CD14-positive monocyte (primary cell): ENCODE measurements at regions not wholly inside any gene's neighbourhood (a gene's known extent, or its start where the extent isn't known, plus 50 kb on each side); places are given as distances from the start of the nearest gene placed in this dataset.

Source experiments
- DNase-seq, 3 donors: peaks; one replicate each; pipeline ENCODE4 v3.0.0-alpha.2; 2011 to 2022
- H2AFZ ChIP-seq: 2 replicates; pipeline ENCODE4 v1.6.0; 2012; ENCODE audit warnings: mild to moderate bottlenecking, low read depth, low read length, inconsistent platforms; ENCODE audit not compliant: insufficient read depth, poor library complexity, severe bottlenecking
- H3K27ac ChIP-seq, 2 donors: 1 replicate in 1 of 2; 2 replicates in 1 of 2; pipeline ENCODE4 v1.5.1; 2012 to 2013; ENCODE audit warnings: low read length in 2 of 2, control low read depth in 1 of 2, inconsistent platforms in 1 of 2, low read depth in 1 of 2, mild to moderate bottlenecking in 1 of 2
- H3K27me3 ChIP-seq, 2 donors: one replicate each; pipeline versions ENCODE4 v1.6.0 to v1.6.1; 2011 to 2013; ENCODE audit warnings: low read length in 2 of 2; ENCODE audit not compliant: control insufficient read depth in 2 of 2, insufficient read depth in 2 of 2
- H3K36me3 ChIP-seq, 2 donors: replicated peaks in 1 of 2; 1 replicate in 1 of 2; 2 replicates in 1 of 2; pipeline versions ENCODE4 v1.5.1 to v1.6.1; 2012 to 2013; ENCODE audit warnings: low read length in 2 of 2, control low read depth in 1 of 2, inconsistent platforms in 1 of 2, mild to moderate bottlenecking in 1 of 2; ENCODE audit not compliant: insufficient read depth in 2 of 2, control insufficient read depth in 1 of 2
- H3K4me1 ChIP-seq, 2 donors: 1 replicate in 1 of 2; 2 replicates in 1 of 2; pipeline versions ENCODE4 v1.5.1 to v1.6.1; 2012 to 2013; ENCODE audit warnings: low read length in 2 of 2, control low read depth in 1 of 2, inconsistent platforms in 1 of 2, mild to moderate bottlenecking in 1 of 2, moderate library complexity in 1 of 2; ENCODE audit not compliant: insufficient read depth in 2 of 2, control insufficient read depth in 1 of 2
- H3K4me2 ChIP-seq: replicated peaks from 2 replicates; pipeline ENCODE3; 2012; ENCODE audit warnings: low read length, moderate library complexity, mild to moderate bottlenecking; ENCODE audit not compliant: poor library complexity, severe bottlenecking; ENCODE audit errors: extremely low read depth
- H3K4me3 ChIP-seq, 3 experiments: fragments of 200-600 bp in 1 of 3; sonication (generic) in 1 of 3; replicated peaks in 1 of 3; 1 replicate in 2 of 3; 2 replicates in 1 of 3; pipeline ENCODE4 v1.5.1; 2011 to 2013; ENCODE audit warnings: low read length in 3 of 3, mild to moderate bottlenecking in 3 of 3, control low read depth in 2 of 3, low read depth in 2 of 3, inconsistent platforms in 1 of 3, moderate library complexity in 1 of 3
- H3K79me2 ChIP-seq: 2 replicates; pipeline ENCODE4 v1.6.0; 2012; ENCODE audit warnings: mild to moderate bottlenecking, control low read depth, inconsistent platforms, low read length, moderate library complexity; ENCODE audit not compliant: insufficient read depth
- H3K9ac ChIP-seq: 2 replicates; pipeline ENCODE4 v1.6.0; 2017; ENCODE audit warnings: low read length, mild to moderate bottlenecking; ENCODE audit not compliant: insufficient read depth, poor library complexity, severe bottlenecking
- H3K9me3 ChIP-seq, 2 donors: replicated peaks in 1 of 2; 1 replicate in 1 of 2; 2 replicates in 1 of 2; pipeline versions ENCODE4 v1.5.1 to v1.6.1; 2012 to 2013; ENCODE audit warnings: low read length in 2 of 2, control low read depth in 1 of 2; ENCODE audit not compliant: control insufficient read depth in 1 of 2, insufficient read depth in 1 of 2
- H4K20me1 ChIP-seq: 2 replicates; pipeline ENCODE4 v1.6.0; 2012; ENCODE audit warnings: mild to moderate bottlenecking, low read length, control low read depth, moderate library complexity; ENCODE audit not compliant: insufficient read depth
- H3K27ac Mint-ChIP-seq, 7 donors: one replicate each; pipeline ENCODE4 v1.8.0; 2020; ENCODE audit warnings: mild to moderate bottlenecking in 7 of 7, mixed read lengths in 7 of 7, moderate library complexity in 6 of 7, inconsistent platforms in 2 of 7
- H3K27me3 Mint-ChIP-seq, 3 donors: one replicate each; pipeline ENCODE4 v1.8.0; 2021 to 2022; ENCODE audit warnings: low read depth in 3 of 3, mild to moderate bottlenecking in 3 of 3, mixed read lengths in 3 of 3, moderate library complexity in 3 of 3, inconsistent platforms in 1 of 3
- H3K36me3 Mint-ChIP-seq, 2 donors: one replicate each; pipeline ENCODE4 v1.8.0; 2020; ENCODE audit warnings: mixed read lengths in 2 of 2, inconsistent platforms in 1 of 2, mild to moderate bottlenecking in 1 of 2
- H3K4me1 Mint-ChIP-seq: one replicate; pipeline ENCODE4 v1.8.0; 2020; ENCODE audit warnings: mild to moderate bottlenecking, mixed read lengths
- H3K4me3 Mint-ChIP-seq, 2 donors: one replicate each; pipeline ENCODE4 v1.8.0; 2020; ENCODE audit warnings: mild to moderate bottlenecking in 2 of 2, mixed read lengths in 2 of 2, moderate library complexity in 1 of 2
- H3K9me3 Mint-ChIP-seq, 7 donors: one replicate each; pipeline ENCODE4 v1.8.0; 2020 to 2022; ENCODE audit warnings: mixed read lengths in 7 of 7, mild to moderate bottlenecking in 6 of 7, moderate library complexity in 6 of 7, inconsistent platforms in 2 of 7
- WGBS: methylation state at CpG from one replicate; pipeline ENCODE4 v1.1.5; 2013; ENCODE audit warnings: missing lambda C conversion rate; ENCODE audit not compliant: insufficient coverage; 5-methylcytosine and 5-hydroxymethylcytosine counted together
- intact Hi-C, 2 donors: fragments of 100-400 bp; cut with micrococcal nuclease; formaldehyde crosslinking; loops; one replicate each; pipeline versions ENCODE4 v1.15.0 to v1.15.1; 2023
- TF ChIP-seq, protein P1 (sequence below): fragments of 200-600 bp; IDR thresholded peaks from one replicate; pipeline ENCODE4 v1.8.0; 2022; ENCODE audit warnings: antibody characterized with exemption, mild to moderate bottlenecking

DNA sequence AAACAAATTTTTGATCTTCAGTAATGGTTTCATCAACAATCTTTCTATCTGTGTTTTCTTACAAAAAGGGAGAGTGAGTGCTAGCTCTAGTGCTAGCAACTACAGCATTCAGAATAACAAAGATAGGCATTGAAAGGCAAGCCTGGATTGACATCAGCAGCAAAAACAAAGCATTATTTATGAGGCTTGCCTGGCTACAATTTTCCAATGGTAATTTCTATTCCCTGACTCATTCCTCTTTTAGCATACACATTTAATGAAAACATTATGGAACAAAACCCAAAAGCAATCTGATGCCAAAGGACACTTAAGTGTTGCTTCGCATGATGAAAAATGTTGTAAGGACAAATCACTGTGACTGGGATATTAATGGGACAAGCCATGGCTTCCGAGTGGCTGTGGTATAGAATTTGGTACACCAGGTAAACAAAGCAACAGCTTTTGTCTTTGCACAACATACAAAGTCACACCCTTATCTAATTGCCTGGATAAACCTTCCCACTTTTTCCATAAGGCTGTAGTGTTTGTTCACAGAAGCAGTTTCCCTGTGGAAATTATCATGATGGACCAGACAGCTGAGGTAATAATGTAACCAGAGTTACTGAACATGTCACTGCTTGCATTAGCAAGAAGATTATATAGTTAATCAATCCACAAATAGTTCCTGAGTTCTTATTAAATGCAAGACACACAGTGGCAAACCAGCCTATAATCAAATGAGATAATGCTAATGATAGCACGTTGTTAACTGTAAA is 179.8 kb upstream of the EDIL3 start:
- Histone ChIP-seq H3K27me3 (no peaks in the 10 kb centered on the region), H3K79me2 (no peaks in the 10 kb centered on the region), H2AFZ (no peak overlapping the region), H3K9me3 (no peaks in the 10 kb centered on the region), H3K9ac (no peak overlapping the region), H3K4me2 (no peak overlapping the region), H3K4me1 (no peaks in the 10 kb centered on the region), H3K36me3 (no peaks in the 10 kb centered on the region), H4K20me1 (no peaks in the 10 kb centered on the region), H3K4me3 (no peak overlapping the region), H3K27ac (no peak overlapping the region)
- WGBS: 80% methylated on average over 1 of the region's 3 CpGs
- Mint-ChIP-seq H3K27me3 (no peaks in the 10 kb centered on the region), H3K27ac (no peak overlapping the region), H3K4me1 (peaks cover 5% of the 10 kb centered on the region), H3K36me3 (no peaks in the 10 kb centered on the region), H3K4me3 (no peak overlapping the region), H3K9me3 (peaks cover 0 to 6% (median 2%) of the 10 kb centered on the region in 7 donors)
- TF ChIP-seq, protein P1, sequence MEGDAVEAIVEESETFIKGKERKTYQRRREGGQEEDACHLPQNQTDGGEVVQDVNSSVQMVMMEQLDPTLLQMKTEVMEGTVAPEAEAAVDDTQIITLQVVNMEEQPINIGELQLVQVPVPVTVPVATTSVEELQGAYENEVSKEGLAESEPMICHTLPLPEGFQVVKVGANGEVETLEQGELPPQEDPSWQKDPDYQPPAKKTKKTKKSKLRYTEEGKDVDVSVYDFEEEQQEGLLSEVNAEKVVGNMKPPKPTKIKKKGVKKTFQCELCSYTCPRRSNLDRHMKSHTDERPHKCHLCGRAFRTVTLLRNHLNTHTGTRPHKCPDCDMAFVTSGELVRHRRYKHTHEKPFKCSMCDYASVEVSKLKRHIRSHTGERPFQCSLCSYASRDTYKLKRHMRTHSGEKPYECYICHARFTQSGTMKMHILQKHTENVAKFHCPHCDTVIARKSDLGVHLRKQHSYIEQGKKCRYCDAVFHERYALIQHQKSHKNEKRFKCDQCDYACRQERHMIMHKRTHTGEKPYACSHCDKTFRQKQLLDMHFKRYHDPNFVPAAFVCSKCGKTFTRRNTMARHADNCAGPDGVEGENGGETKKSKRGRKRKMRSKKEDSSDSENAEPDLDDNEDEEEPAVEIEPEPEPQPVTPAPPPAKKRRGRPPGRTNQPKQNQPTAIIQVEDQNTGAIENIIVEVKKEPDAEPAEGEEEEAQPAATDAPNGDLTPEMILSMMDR: no peak
- intact Hi-C loops: no loop called here
- no peak for DNase-seq

DNA sequence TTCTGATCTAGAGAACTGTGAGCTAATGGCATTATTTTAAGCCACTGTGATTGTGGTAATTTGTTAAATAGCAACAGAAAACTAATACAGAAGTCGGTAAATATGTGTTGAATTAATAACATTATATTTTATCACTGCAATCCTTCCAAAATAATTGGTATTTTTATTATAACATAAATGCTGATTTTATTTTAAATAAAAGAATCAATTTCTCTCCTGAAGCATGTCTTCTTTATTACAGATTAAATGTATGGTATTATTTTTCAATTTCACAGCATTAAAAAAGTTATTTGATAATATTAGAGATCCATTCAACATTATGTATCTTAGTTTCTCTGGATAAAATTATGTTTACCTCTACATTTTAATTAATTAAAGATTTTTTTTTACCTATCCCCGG is 165.5 kb upstream of the EDIL3 start:
- Histone ChIP-seq H3K4me3 (no peak overlapping the region), H3K27ac (no peak overlapping the region), H3K9ac (no peak overlapping the region), H3K79me2 (no peaks in the 10 kb centered on the region), H3K36me3 (no peaks in the 10 kb centered on the region), H3K4me2 (no peak overlapping the region), H3K4me1 (no peaks in the 10 kb centered on the region), H3K27me3 (no peaks in the 10 kb centered on the region), H3K9me3 (no peaks in the 10 kb centered on the region), H2AFZ (no peak overlapping the region), H4K20me1 (no peaks in the 10 kb centered on the region)
- no peaks in the 10 kb centered on the region for H3K36me3 Mint-ChIP-seq
- no peak for DNase-seq
- peaks cover 2 to 12% (median 7%) of the 10 kb centered on the region in 7 donors for H3K9me3 Mint-ChIP-seq
- intact Hi-C loops: no loop called here
- TF ChIP-seq, protein P1: no peak
- H3K27me3 Mint-ChIP-seq: peaks cover 0 to 1% (median 0%) of the 10 kb centered on the region in 3 donors
- H3K4me3 Mint-ChIP-seq: no peak overlapping the region
- WGBS: no CpG with 5 or more reads among the region's 2 CpGs
- no peak overlapping the region for H3K27ac Mint-ChIP-seq
- no peaks in the 10 kb centered on the region for H3K4me1 Mint-ChIP-seq
